Left forelimb (tissue), 1 donor: ENCODE measurements at regions not wholly inside any gene's neighbourhood (a gene's known extent, or its start where the extent isn't known, plus 50 kb on each side); places are given as distances from the start of the nearest gene placed in this dataset.

Experiments
- DNase-seq: peaks from one replicate; pipeline ENCODE4 v3.0.0-alpha.2; 2018; ENCODE audit warnings: low spot score

- DNase-seq: no peak
Observed at GRCh38 chr18:57915865-57916582, 112.9 kb upstream of the ATP8B1 start.

GRCh38 chr18:57915248-57915647 is 112.1 kb upstream of the ATP8B1 start:
- no peak for DNase-seq

GRCh38 chr18:57913686-57914085 is 110.6 kb upstream of the ATP8B1 start:
- DNase-seq: no peak

- DNase-seq: no peak
Observed at GRCh38 chr18:57910817-57911216, 107.7 kb upstream of the ATP8B1 start.

GRCh38 chr18:57910134-57910533 is 107.0 kb upstream of the ATP8B1 start:
- no peak for DNase-seq

- no peak for DNase-seq
Observed at GRCh38 chr18:57909620-57910019, 106.5 kb upstream of the ATP8B1 start.

GRCh38 chr18:57908092-57908491 is 105.0 kb upstream of the ATP8B1 start:
- no peak for DNase-seq

GRCh38 chr18:57907550-57907949 is 104.4 kb upstream of the ATP8B1 start:
- DNase-seq: no peak

GRCh38 chr18:57906852-57907251 is 103.7 kb upstream of the ATP8B1 start:
- DNase-seq: no peak

- no peak for DNase-seq
Observed at GRCh38 chr18:57904535-57904934, 101.4 kb upstream of the ATP8B1 start.

- no peak for DNase-seq
Observed at GRCh38 chr18:57902721-57903120, 99.6 kb upstream of the ATP8B1 start.

GRCh38 chr18:57901825-57902589 is 98.9 kb upstream of the ATP8B1 start:
- DNase-seq: no peak

GRCh38 chr18:57900906-57901435 is 97.9 kb upstream of the ATP8B1 start:
- DNase-seq: no peak

- no peak for DNase-seq
Observed at GRCh38 chr18:57898506-57899124, 95.5 kb upstream of the ATP8B1 start.

- no peak for DNase-seq
Observed at GRCh38 chr18:57895182-57895581, 92.1 kb upstream of the ATP8B1 start.

GRCh38 chr18:57891707-57892391 is 88.7 kb upstream of the ATP8B1 start:
- no peak for DNase-seq

- no peak for DNase-seq
Observed at GRCh38 chr18:57890266-57890665, 87.2 kb upstream of the ATP8B1 start.

GRCh38 chr18:57889841-57890240 is 86.7 kb upstream of the ATP8B1 start:
- DNase-seq: no peak

GRCh38 chr18:57887543-57888383 is 84.6 kb upstream of the ATP8B1 start:
- DNase-seq: no peak

GRCh38 chr18:57885931-57886330 is 82.8 kb upstream of the ATP8B1 start:
- DNase-seq: no peak

- DNase-seq: no peak
Observed at GRCh38 chr18:57882465-57882864, 79.3 kb upstream of the ATP8B1 start.
